ENCODE measurements at regions not wholly inside any gene's neighbourhood (a gene's known extent, or its start where the extent isn't known, plus 50 kb on each side); places are given as distances from the start of the nearest gene placed in this dataset.

- no peak for DNase-seq
Measured at GRCh38 chr2:224325941-224326340, 76.0 kb downstream of the FAM124B start.

- DNase-seq = no peak
Measured at GRCh38 chr2:224324604-224325003, 77.3 kb downstream of the FAM124B start.

GRCh38 chr2:224320660-224321059 is 81.2 kb downstream of the FAM124B start:
- DNase-seq = no peak

GRCh38 chr2:224319750-224320149 is 82.2 kb downstream of the FAM124B start:
- no peak for DNase-seq

GRCh38 chr2:224312741-224313140 is 89.2 kb downstream of the FAM124B start:
- DNase-seq = no peak

GRCh38 chr2:224310943-224311625 is 90.8 kb downstream of the FAM124B start:
- no peak for DNase-seq

- DNase-seq = no peak
Measured at GRCh38 chr2:224309176-224309575, 92.7 kb downstream of the FAM124B start.

- DNase-seq = no peak
Measured at GRCh38 chr2:224308272-224308911, 93.5 kb downstream of the FAM124B start.

- DNase-seq = no peak
Measured at GRCh38 chr2:224302952-224303351, 99.0 kb downstream of the FAM124B start.

GRCh38 chr2:224293976-224294375 is 107.9 kb downstream of the FAM124B start:
- DNase-seq = peak; percentile 6

GRCh38 chr2:224287531-224287930 is 114.4 kb downstream of the FAM124B start:
- peak; percentile 70 for DNase-seq

- no peak for DNase-seq
Measured at GRCh38 chr2:224286923-224287322, 115.0 kb downstream of the FAM124B start.

GRCh38 chr2:224284134-224284946 is 117.6 kb downstream of the FAM124B start:
- no peak for DNase-seq

GRCh38 chr2:224283466-224283965 is 118.4 kb downstream of the FAM124B start:
- no peak for DNase-seq

- DNase-seq = no peak
Measured at GRCh38 chr2:224281374-224281773, 120.5 kb downstream of the FAM124B start.

- no peak for DNase-seq
Measured at GRCh38 chr2:224278531-224278930, 123.4 kb downstream of the FAM124B start.

GRCh38 chr2:224276251-224276650 is 125.7 kb downstream of the FAM124B start:
- no peak for DNase-seq

GRCh38 chr2:224272237-224272910 is 129.5 kb downstream of the FAM124B start:
- DNase-seq = no peak

- DNase-seq = no peak
Measured at GRCh38 chr2:224271617-224272236, 130.2 kb downstream of the FAM124B start.

- DNase-seq = no peak
Measured at GRCh38 chr2:224268441-224268840, 133.5 kb downstream of the FAM124B start.

- DNase-seq = no peak
Measured at GRCh38 chr2:224264259-224264658, 137.6 kb downstream of the FAM124B start.

- DNase-seq = no peak
Measured at GRCh38 chr2:224263571-224264043, 138.3 kb downstream of the FAM124B start.

All from NCI-H524 treated with DMSO at 0.1 percent for 48 hours (cell line).